ENCODE measurements at regions not wholly inside any gene's neighbourhood (a gene's known extent, or its start where the extent isn't known, plus 50 kb on each side); places are given as distances from the start of the nearest gene placed in this dataset.

DNA sequence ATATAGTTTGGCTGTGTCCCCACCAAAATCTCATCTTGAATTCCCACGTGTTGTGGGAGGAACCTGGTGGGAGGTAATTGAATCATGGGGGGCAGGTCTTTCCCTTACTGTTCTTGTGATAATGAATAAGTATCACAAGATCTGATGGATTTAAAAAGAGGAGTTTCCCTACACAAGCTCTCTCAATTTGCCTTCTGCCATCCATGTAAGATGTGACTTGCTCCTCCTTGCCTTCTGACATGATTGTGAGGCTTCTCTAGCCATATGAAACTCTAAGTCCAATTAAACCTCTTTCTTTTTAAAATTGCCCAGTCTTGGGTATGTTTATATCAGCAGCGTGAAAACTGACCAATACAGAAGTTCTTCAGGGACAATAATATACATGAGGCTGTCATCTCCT, 425.1 kb downstream of the PABPC4L start:
- Histone ChIP-seq H3K9ac (no peak overlapping the region), H2AFZ (no peak overlapping the region), H3K4me3 (ENCODE audit: low read depth, low read length) (no peak overlapping the region), H3K4me1 (no peaks in the 10 kb centered on the region), H3K4me2 (ENCODE audit: low read length) (no peak overlapping the region), H3K27me3 (ENCODE audit: control insufficient read depth, insufficient read depth, low read length) (no peaks in the 10 kb centered on the region), H3K36me3 (ENCODE audit: control insufficient read depth, insufficient read depth, low read length) (no peaks in the 10 kb centered on the region), H3K27ac (no peak overlapping the region), H3K79me2 (no peaks in the 10 kb centered on the region), H3K9me3 (ENCODE audit: control insufficient read depth, low read length) (no peaks in the 10 kb centered on the region)
- TF ChIP-seq, protein P1, sequence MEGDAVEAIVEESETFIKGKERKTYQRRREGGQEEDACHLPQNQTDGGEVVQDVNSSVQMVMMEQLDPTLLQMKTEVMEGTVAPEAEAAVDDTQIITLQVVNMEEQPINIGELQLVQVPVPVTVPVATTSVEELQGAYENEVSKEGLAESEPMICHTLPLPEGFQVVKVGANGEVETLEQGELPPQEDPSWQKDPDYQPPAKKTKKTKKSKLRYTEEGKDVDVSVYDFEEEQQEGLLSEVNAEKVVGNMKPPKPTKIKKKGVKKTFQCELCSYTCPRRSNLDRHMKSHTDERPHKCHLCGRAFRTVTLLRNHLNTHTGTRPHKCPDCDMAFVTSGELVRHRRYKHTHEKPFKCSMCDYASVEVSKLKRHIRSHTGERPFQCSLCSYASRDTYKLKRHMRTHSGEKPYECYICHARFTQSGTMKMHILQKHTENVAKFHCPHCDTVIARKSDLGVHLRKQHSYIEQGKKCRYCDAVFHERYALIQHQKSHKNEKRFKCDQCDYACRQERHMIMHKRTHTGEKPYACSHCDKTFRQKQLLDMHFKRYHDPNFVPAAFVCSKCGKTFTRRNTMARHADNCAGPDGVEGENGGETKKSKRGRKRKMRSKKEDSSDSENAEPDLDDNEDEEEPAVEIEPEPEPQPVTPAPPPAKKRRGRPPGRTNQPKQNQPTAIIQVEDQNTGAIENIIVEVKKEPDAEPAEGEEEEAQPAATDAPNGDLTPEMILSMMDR (IDR thresholded peaks at IDR 0.05), result no peak

- no peak overlapping the region for H3K4me3 ChIP-seq (ENCODE audit: low read depth, low read length)
- H2AFZ ChIP-seq, result no peak overlapping the region
- no peak overlapping the region for H3K27ac ChIP-seq
- no peak overlapping the region for H3K4me2 ChIP-seq (ENCODE audit: low read length)
- no peak overlapping the region for H3K9ac ChIP-seq
- no peaks in the 10 kb centered on the region for H3K79me2 ChIP-seq
- no peaks in the 10 kb centered on the region for H3K4me1 ChIP-seq
- H3K36me3 ChIP-seq (ENCODE audit: control insufficient read depth, insufficient read depth, low read length), result no peaks in the 10 kb centered on the region
- H3K9me3 ChIP-seq (ENCODE audit: control insufficient read depth, low read length), result no peaks in the 10 kb centered on the region
- TF ChIP-seq, protein P1 (IDR thresholded peaks at IDR 0.05), result no peak
- no peaks in the 10 kb centered on the region for H3K27me3 ChIP-seq (ENCODE audit: control insufficient read depth, insufficient read depth, low read length)
Observed at GRCh38 chr4:133775881-133776280, 425.7 kb downstream of the PABPC4L start.

- Histone ChIP-seq H3K4me3 (ENCODE audit: low read depth, low read length) (no peak overlapping the region), H3K27ac (no peak overlapping the region), H3K4me2 (ENCODE audit: low read length) (no peak overlapping the region), H3K36me3 (ENCODE audit: control insufficient read depth, insufficient read depth, low read length) (no peaks in the 10 kb centered on the region), H3K9ac (no peak overlapping the region), H3K4me1 (no peaks in the 10 kb centered on the region), H2AFZ (no peak overlapping the region), H3K9me3 (ENCODE audit: control insufficient read depth, low read length) (no peaks in the 10 kb centered on the region), H3K27me3 (ENCODE audit: control insufficient read depth, insufficient read depth, low read length) (no peaks in the 10 kb centered on the region), H3K79me2 (no peaks in the 10 kb centered on the region)
- TF ChIP-seq, protein P1 (IDR thresholded peaks at IDR 0.05), result no peak
Observed at GRCh38 chr4:133775469-133775868, 426.1 kb downstream of the PABPC4L start.

DNA sequence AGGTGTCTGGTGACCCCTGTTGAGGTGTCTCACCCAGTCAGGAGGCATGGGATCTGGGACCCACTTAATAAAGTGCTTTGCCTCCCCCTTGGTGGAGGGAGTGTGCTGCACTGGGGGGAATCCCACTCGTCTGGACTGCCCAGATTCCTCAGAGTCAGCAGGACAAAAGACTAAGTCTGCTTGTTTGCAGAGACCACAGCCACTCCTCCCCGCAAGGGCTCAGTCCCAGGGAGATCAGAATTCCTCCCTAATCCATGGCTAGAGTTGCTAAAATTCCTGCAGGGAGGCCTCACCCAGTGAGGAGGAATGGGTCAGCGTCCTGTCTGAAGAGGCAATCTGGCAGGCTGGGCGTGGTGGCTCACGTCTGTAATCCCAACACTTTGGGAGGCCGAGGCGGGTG, 442.2 kb downstream of the PABPC4L start:
- Histone ChIP-seq H3K9me3 (ENCODE audit: control insufficient read depth, low read length) (no peaks in the 10 kb centered on the region), H3K4me3 (ENCODE audit: low read depth, low read length) (no peak overlapping the region), H3K4me1 (no peaks in the 10 kb centered on the region), H3K79me2 (no peaks in the 10 kb centered on the region), H3K27ac (no peak overlapping the region), H3K9ac (no peak overlapping the region), H2AFZ (no peak overlapping the region), H3K4me2 (ENCODE audit: low read length) (no peak overlapping the region), H3K36me3 (ENCODE audit: control insufficient read depth, insufficient read depth, low read length) (no peaks in the 10 kb centered on the region), H3K27me3 (ENCODE audit: control insufficient read depth, insufficient read depth, low read length) (no peaks in the 10 kb centered on the region)
- TF ChIP-seq, protein P1 (IDR thresholded peaks at IDR 0.05), result no peak

GRCh38 chr4:133741766-133742165, 459.8 kb downstream of the PABPC4L start:
- Histone ChIP-seq H3K9me3 (ENCODE audit: control insufficient read depth, low read length) (no peaks in the 10 kb centered on the region), H3K27ac (no peak overlapping the region), H3K79me2 (no peaks in the 10 kb centered on the region), H2AFZ (no peak overlapping the region), H3K27me3 (ENCODE audit: control insufficient read depth, insufficient read depth, low read length) (no peaks in the 10 kb centered on the region), H3K4me2 (ENCODE audit: low read length) (no peak overlapping the region), H3K4me3 (ENCODE audit: low read depth, low read length) (no peak overlapping the region), H3K4me1 (no peaks in the 10 kb centered on the region), H3K9ac (no peak overlapping the region), H3K36me3 (ENCODE audit: control insufficient read depth, insufficient read depth, low read length) (no peaks in the 10 kb centered on the region)
- TF ChIP-seq, protein P1 (IDR thresholded peaks at IDR 0.05), result no peak
